Gastrocnemius medialis (tissue), 4 donors: ENCODE measurements at regions not wholly inside any gene's neighbourhood (a gene's known extent, or its start where the extent isn't known, plus 50 kb on each side); places are given as distances from the start of the nearest gene placed in this dataset.

Experiments used
- ATAC-seq, 2 donors: fragments of 150-250 bp; one replicate each; pipeline ENCODE4 v1.9.1; 2016
- DNase-seq, 2 donors: peaks; one replicate each; pipeline ENCODE4 v3.0.0-alpha.2; 2019
- H3K27ac ChIP-seq, 4 donors: fragments of 200-600 bp; sonication (generic); 1 replicate in 1 of 4; 2 replicates in 3 of 4; pipeline ENCODE4 v1.5.1; 2016 to 2018; ENCODE audit warnings: mild to moderate bottlenecking in 2 of 4, moderate library complexity in 1 of 4
- H3K27me3 ChIP-seq, 3 donors: fragments of 200-600 bp; sonication (generic) in 2 of 3; 1 replicate in 1 of 3; 2 replicates in 2 of 3; pipeline versions ENCODE4 v1.5.1 to v1.6.0; 2016 to 2019; ENCODE audit warnings: mild to moderate bottlenecking in 1 of 3, moderate library complexity in 1 of 3
- H3K36me3 ChIP-seq, 2 donors: fragments of 200-600 bp; sonication (generic) in 1 of 2; one replicate each; pipeline ENCODE4 v1.5.1; 2017 to 2018
- H3K4me1 ChIP-seq, 2 donors: fragments of 200-600 bp; sonication (generic) in 1 of 2; one replicate each; pipeline ENCODE4 v1.5.1; 2016 to 2017; ENCODE audit warnings: mild to moderate bottlenecking in 2 of 2
- H3K4me3 ChIP-seq, 4 donors: fragments of 200-600 bp; sonication (generic) in 3 of 4; 1 replicate in 1 of 4; 2 replicates in 3 of 4; pipeline ENCODE4 v1.5.1; 2016 to 2019; ENCODE audit warnings: mild to moderate bottlenecking in 2 of 4
- H3K9me3 ChIP-seq, 3 donors: fragments of 200-600 bp; sonication (generic) in 2 of 3; 1 replicate in 1 of 3; 2 replicates in 2 of 3; pipeline ENCODE4 v1.5.1; 2016 to 2019
- POLR2A ChIP-seq, 2 donors: fragments of 450-650 bp; IDR thresholded peaks; one replicate each; pipeline ENCODE4 v1.6.1; 2017; ENCODE audit warnings: antibody characterized with exemption in 2 of 2, mild to moderate bottlenecking in 2 of 2, moderate library complexity in 2 of 2
- in situ Hi-C, 4 donors: fragments of 200-750 bp; cut with MboI; loops; one replicate each; pipeline versions ENCODE4 v1.15.0 to v1.8.0; 2017; ENCODE audit warnings: low sequenced_read_pairs in 4 of 4
- intact Hi-C: fragments of 100-400 bp; cut with DNase I; formaldehyde crosslinking; loops from one replicate; pipeline ENCODE4 v1.15.1; 2023; ENCODE audit warnings: low total_unique reads
- TF ChIP-seq, protein P1 (sequence below), 5 experiments: fragments of 450-650 bp in 3 of 5; fragments of 200-600 bp in 2 of 5; sonication (generic) in 2 of 5; IDR thresholded peaks in 4 of 5; conservative IDR thresholded peaks in 1 of 5; 1 replicate in 4 of 5; 2 replicates in 1 of 5; pipeline ENCODE4 v1.5.1; 2016 to 2019; ENCODE audit warnings: antibody characterized with exemption in 5 of 5, mild to moderate bottlenecking in 3 of 5, moderate library complexity in 3 of 5

DNA sequence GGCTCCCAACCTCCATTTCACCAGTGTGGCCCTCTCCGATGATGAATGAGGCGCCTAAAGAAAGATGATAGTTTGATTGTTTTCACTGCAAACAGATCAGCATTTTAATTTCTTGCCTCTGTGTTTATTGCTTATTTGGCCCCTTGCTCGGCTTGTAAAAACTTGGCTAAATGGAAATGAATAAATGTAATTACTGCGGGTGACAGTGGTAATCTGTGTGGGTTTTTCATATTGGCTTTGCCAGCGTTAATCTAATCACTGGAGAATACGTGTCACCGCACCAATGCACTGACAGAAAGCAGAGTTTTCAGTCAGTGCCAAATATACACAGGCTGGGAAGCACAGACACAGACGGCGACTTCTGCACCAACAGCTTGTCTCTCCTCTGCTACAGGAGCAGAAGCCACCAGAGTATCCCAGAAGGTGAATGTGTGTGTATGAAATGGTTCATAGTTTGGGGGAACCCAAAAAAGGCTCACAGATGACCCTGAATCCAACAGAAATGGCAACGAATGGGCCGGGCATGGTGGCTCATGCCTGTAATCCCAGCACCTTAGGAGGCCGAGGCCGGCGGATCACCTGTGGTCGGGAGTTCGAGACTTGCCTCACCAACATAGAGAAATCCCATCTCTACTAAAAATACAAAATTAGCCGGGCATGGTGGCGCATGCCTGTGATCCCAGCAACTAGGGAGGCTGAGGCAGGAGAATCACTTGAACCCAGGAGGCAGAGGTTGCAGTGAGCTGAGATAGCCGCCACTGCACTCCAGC is 534.0 kb downstream of the PKHD1 start:
- in situ Hi-C loops (no loop called here), intact Hi-C loops (no loop called here)
- DNase-seq (no peak), ATAC-seq (no peak)
- Histone ChIP-seq H3K4me1 (no peaks in the 10 kb centered on the region), H3K4me3 (no peak overlapping the region), H3K36me3 (no peaks in the 10 kb centered on the region), H3K9me3 (no peaks in the 10 kb centered on the region), H3K27me3 (no peaks in the 10 kb centered on the region), H3K27ac (no peak overlapping the region)
- TF ChIP-seq, protein P1, sequence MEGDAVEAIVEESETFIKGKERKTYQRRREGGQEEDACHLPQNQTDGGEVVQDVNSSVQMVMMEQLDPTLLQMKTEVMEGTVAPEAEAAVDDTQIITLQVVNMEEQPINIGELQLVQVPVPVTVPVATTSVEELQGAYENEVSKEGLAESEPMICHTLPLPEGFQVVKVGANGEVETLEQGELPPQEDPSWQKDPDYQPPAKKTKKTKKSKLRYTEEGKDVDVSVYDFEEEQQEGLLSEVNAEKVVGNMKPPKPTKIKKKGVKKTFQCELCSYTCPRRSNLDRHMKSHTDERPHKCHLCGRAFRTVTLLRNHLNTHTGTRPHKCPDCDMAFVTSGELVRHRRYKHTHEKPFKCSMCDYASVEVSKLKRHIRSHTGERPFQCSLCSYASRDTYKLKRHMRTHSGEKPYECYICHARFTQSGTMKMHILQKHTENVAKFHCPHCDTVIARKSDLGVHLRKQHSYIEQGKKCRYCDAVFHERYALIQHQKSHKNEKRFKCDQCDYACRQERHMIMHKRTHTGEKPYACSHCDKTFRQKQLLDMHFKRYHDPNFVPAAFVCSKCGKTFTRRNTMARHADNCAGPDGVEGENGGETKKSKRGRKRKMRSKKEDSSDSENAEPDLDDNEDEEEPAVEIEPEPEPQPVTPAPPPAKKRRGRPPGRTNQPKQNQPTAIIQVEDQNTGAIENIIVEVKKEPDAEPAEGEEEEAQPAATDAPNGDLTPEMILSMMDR (IDR thresholded peaks at IDR 0.05 in 4 of 5, conservative IDR thresholded peaks at IDR 0.05 in 1 of 5) = no peak
- TF ChIP-seq POLR2A (IDR thresholded peaks at IDR 0.05) = no peak

- no peak overlapping the region for H3K4me3 ChIP-seq
- in situ Hi-C loops = no loop called here
- no peaks in the 10 kb centered on the region for H3K36me3 ChIP-seq
- H3K27ac ChIP-seq = no peak overlapping the region
- DNase-seq = no peak
- H3K27me3 ChIP-seq = no peaks in the 10 kb centered on the region
- H3K9me3 ChIP-seq = no peaks in the 10 kb centered on the region
- H3K4me1 ChIP-seq = no peaks in the 10 kb centered on the region
- no peak for TF ChIP-seq POLR2A (IDR thresholded peaks at IDR 0.05)
- TF ChIP-seq, protein P1 (IDR thresholded peaks at IDR 0.05 in 4 of 5, conservative IDR thresholded peaks at IDR 0.05 in 1 of 5) = no peak
- intact Hi-C loops = no loop called here
- no peak for ATAC-seq
Observed at GRCh38 chr6:51554029-51554428, 533.4 kb downstream of the PKHD1 start.

GRCh38 chr6:51559059-51559458 is 528.4 kb downstream of the PKHD1 start:
- no peaks in the 10 kb centered on the region for H3K36me3 ChIP-seq
- ATAC-seq = no peak
- DNase-seq = no peak
- no peak overlapping the region for H3K27ac ChIP-seq
- TF ChIP-seq POLR2A (IDR thresholded peaks at IDR 0.05) = no peak
- TF ChIP-seq, protein P1 (IDR thresholded peaks at IDR 0.05 in 4 of 5, conservative IDR thresholded peaks at IDR 0.05 in 1 of 5) = no peak
- intact Hi-C loops (no loop called here), in situ Hi-C loops (no loop called here)
- no peaks in the 10 kb centered on the region for H3K27me3 ChIP-seq
- H3K4me3 ChIP-seq = no peak overlapping the region
- no peaks in the 10 kb centered on the region for H3K9me3 ChIP-seq
- no peaks in the 10 kb centered on the region for H3K4me1 ChIP-seq

DNA sequence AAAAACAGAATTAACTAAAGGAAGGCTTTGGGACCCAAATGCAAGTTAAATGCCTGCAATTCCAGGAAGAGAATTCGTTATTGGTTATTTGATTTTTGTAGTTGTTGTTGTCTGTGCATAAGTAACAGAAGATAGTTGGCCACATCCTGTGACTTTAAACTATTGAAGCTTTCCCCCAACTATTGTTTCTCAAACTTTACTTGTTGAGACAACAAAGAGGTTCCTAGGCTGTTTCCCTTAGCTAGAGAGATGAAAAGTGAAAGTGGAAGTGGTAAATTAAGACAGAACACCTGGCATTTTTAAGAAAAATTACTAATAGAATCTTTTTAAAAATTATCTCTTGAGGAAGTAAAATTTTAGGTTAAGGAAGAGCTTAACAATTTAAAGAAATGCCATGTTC is 525.2 kb downstream of the PKHD1 start:
- in situ Hi-C loops (no loop called here), intact Hi-C loops (no loop called here)
- DNase-seq (no peak), ATAC-seq (no peak)
- Histone ChIP-seq H3K27me3 (no peaks in the 10 kb centered on the region), H3K4me1 (no peaks in the 10 kb centered on the region), H3K27ac (no peak overlapping the region), H3K36me3 (no peaks in the 10 kb centered on the region), H3K9me3 (no peaks in the 10 kb centered on the region), H3K4me3 (no peak overlapping the region)
- no peak for TF ChIP-seq POLR2A (IDR thresholded peaks at IDR 0.05)
- TF ChIP-seq, protein P1 (IDR thresholded peaks at IDR 0.05 in 4 of 5, conservative IDR thresholded peaks at IDR 0.05 in 1 of 5) = no peak
